PFSK-1 (cell line): ENCODE measurements at regions not wholly inside any gene's neighbourhood (a gene's known extent, or its start where the extent isn't known, plus 50 kb on each side); places are given as distances from the start of the nearest gene placed in this dataset.

Source experiments
- FOXP2 ChIP-seq: optimal IDR thresholded peaks from 2 replicates; pipeline ENCODE3; 2011; ENCODE audit warnings: borderline replicate concordance, control low read depth, inconsistent platforms; ENCODE audit not compliant: insufficient read depth; ENCODE audit errors: extremely low read length, extremely low read depth
- POLR2AphosphoS5 ChIP-seq: IDR thresholded peaks from 2 replicates; pipeline ENCODE4 v1.6.1; 2012; ENCODE audit warnings: low read depth, mild to moderate bottlenecking, control low read depth, low read length, moderate library complexity
- SIN3A ChIP-seq: IDR thresholded peaks from 2 replicates; pipeline ENCODE4 v1.6.1; 2012; ENCODE audit warnings: mild to moderate bottlenecking, low read length, moderate library complexity, borderline replicate concordance; ENCODE audit not compliant: insufficient read depth
- TAF1 ChIP-seq: IDR thresholded peaks from 2 replicates; pipeline ENCODE4 v1.6.1; 2012; ENCODE audit warnings: low read length, control low read depth, borderline replicate concordance; ENCODE audit not compliant: insufficient read depth
- TF ChIP-seq, protein P1 (sequence below), 2 experiments: IDR thresholded peaks; 2 replicates each; pipeline versions ENCODE4 v1.6.1 to v1.8.0; 2011 to 2012; ENCODE audit warnings: low read depth in 2 of 2, low read length in 2 of 2, control low read depth in 1 of 2, inconsistent platforms in 1 of 2, mild to moderate bottlenecking in 1 of 2, moderate library complexity in 1 of 2; ENCODE audit not compliant: insufficient read depth in 1 of 2

DNA sequence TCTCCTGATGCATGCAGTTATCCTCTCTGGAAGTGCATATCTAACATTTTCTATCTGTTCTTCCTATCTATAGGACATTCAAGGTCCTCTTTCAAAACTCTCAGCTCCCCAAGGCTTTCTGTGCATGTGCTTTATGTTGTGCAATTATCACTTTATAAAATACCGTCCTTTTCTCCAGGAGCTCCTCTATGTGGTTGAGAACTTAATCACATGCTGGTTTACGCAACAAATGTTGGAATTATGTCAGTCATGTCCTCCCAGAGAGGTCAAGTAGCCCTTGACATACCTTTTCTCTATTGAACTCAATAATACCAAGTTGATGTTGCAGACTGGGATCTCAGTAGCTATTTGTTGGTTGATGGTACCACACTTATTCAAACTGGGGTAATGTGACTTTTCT lies 388.4 kb downstream of the BTBD3 start:
- TF ChIP-seq, protein P1, sequence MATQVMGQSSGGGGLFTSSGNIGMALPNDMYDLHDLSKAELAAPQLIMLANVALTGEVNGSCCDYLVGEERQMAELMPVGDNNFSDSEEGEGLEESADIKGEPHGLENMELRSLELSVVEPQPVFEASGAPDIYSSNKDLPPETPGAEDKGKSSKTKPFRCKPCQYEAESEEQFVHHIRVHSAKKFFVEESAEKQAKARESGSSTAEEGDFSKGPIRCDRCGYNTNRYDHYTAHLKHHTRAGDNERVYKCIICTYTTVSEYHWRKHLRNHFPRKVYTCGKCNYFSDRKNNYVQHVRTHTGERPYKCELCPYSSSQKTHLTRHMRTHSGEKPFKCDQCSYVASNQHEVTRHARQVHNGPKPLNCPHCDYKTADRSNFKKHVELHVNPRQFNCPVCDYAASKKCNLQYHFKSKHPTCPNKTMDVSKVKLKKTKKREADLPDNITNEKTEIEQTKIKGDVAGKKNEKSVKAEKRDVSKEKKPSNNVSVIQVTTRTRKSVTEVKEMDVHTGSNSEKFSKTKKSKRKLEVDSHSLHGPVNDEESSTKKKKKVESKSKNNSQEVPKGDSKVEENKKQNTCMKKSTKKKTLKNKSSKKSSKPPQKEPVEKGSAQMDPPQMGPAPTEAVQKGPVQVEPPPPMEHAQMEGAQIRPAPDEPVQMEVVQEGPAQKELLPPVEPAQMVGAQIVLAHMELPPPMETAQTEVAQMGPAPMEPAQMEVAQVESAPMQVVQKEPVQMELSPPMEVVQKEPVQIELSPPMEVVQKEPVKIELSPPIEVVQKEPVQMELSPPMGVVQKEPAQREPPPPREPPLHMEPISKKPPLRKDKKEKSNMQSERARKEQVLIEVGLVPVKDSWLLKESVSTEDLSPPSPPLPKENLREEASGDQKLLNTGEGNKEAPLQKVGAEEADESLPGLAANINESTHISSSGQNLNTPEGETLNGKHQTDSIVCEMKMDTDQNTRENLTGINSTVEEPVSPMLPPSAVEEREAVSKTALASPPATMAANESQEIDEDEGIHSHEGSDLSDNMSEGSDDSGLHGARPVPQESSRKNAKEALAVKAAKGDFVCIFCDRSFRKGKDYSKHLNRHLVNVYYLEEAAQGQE (IDR thresholded peaks at IDR 0.05; ENCODE audit: insufficient read depth in 1 of 2, low read depth in 2 of 2, low read length in 2 of 2), result no peak
- TF ChIP-seq FOXP2 (no peak), TAF1 (no peak), SIN3A (no peak)

DNA sequence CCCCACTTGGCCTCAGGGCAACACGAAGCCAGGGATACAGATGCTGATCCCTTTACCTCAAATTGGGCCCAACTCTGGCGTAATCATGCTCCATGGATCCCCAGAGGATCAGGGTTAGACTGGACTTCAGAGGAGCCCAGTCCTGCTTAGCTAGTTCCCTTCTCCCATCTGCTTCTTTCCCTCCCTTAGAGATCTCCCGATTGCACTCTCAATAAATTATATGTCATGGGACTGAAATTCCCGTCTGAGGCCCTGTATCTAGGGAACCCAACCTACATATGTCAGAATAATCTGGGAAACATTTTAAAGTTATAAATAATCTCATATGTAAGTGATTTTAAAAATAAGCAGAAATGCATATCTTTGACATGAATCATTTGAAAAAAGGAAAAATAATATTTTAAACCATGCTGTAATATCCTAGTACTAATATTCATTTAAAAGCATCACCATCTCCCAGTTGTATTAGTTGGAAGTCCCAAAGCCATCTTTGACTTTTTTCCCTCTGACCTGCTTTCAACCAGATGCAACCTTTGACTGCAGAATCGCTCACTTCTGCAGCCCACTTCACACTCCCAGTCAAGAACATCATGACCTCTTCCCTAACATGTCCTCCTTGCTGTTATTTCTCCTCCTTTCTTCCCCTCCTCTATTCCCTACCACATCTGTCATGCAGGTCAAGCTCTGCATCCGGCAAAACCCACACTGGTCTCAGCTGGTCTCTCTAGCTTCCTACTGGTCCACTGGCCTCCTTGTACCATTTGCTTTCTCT lies 393.6 kb downstream of the BTBD3 start:
- no peak for TF ChIP-seq TAF1
- TF ChIP-seq SIN3A, result no peak
- no peak for TF ChIP-seq FOXP2
- no peak for TF ChIP-seq POLR2AphosphoS5
- TF ChIP-seq, protein P1 (IDR thresholded peaks at IDR 0.05; ENCODE audit: insufficient read depth in 1 of 2, low read depth in 2 of 2, low read length in 2 of 2), result no peak

DNA sequence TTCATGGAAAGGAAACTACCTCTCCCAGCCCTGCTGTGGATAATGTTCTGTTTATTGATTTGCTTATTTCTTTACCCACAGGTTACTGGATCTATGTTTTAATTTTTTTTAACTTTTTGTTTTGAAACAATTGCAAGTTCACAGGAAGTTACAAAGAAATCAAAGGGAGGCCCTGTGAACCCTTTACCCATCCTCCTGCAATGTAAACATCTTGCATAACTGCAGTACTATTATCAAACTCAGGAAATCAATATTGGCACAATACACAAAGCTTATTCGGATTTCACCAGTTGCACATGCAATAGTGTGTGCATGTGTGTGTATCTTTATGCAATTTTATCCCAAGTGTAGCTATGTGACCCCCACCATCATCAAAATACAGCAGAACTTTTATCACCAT lies 398.0 kb downstream of the BTBD3 start:
- no peak for TF ChIP-seq TAF1
- no peak for TF ChIP-seq SIN3A
- TF ChIP-seq FOXP2, result no peak
- TF ChIP-seq, protein P1 (IDR thresholded peaks at IDR 0.05; ENCODE audit: insufficient read depth in 1 of 2, low read depth in 2 of 2, low read length in 2 of 2), result no peak
- TF ChIP-seq POLR2AphosphoS5, result no peak

DNA sequence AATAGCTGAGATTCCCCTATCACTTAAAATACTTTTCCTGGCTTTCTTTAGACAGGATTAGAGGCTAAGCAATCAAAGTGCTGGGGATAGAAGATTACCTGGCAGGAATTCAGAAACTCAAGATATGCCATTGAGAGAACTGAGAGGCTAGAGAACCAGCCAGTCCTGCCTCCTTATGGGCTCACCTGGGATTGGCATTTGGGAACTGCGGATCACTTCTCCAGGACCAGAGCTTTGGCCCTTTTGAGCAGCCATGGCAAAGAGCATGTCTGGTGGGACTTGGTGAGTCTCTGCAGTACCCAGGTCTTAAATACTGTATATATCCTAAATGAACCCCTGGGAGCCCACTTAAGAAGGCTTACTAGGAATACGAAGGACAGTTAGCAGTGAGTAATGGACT lies 399.1 kb downstream of the BTBD3 start:
- TF ChIP-seq POLR2AphosphoS5, result no peak
- TF ChIP-seq, protein P1 (IDR thresholded peaks at IDR 0.05; ENCODE audit: insufficient read depth in 1 of 2, low read depth in 2 of 2, low read length in 2 of 2), result no peak

DNA sequence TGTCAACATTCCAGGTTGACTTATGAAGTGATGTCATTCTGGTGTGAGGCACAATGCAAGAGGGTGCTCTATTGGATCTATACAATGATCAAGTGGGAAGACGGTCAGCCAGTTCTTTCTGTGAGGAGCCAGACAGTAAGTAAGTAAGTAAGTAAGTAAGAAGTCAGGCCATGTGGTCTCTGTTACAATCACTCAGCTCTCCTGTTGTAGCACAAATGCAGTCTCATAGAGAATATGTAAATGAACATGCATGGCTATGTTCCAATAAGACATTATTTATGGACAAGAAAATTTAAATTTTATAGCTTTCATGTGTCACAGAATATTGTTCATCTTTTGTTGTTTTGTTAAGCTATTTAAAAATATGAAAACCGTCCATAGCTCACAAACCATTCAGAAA lies 399.7 kb downstream of the BTBD3 start:
- TF ChIP-seq FOXP2 (no peak), SIN3A (no peak), POLR2AphosphoS5 (no peak), TAF1 (no peak)
- TF ChIP-seq, protein P1 (IDR thresholded peaks at IDR 0.05; ENCODE audit: insufficient read depth in 1 of 2, low read depth in 2 of 2, low read length in 2 of 2), result no peak
